ELR (cell line): ENCODE measurements at regions not wholly inside any gene's neighbourhood (a gene's known extent, or its start where the extent isn't known, plus 50 kb on each side); places are given as distances from the start of the nearest gene placed in this dataset.
"Not testable (repeated sequence)": the region's sequence is repeated elsewhere in the genome, so short reads cannot be mapped to it uniquely, and the experiment has no call there.

Experiments used
- DNase-seq: peaks from one replicate; pipeline ENCODE4 v3.0.0-alpha.2; 2015; ENCODE audit warnings: low read depth

GRCh38 chr10:52479567-52479966, 165.5 kb downstream of the DKK1 start:
- no peak for DNase-seq

- DNase-seq = no peak
These were observed 168.0 kb downstream of the DKK1 start for GRCh38 chr10:52481986-52482555.

GRCh38 chr10:52483587-52483986, 169.5 kb downstream of the DKK1 start:
- DNase-seq = no peak

GRCh38 chr10:52484206-52485065, 170.4 kb downstream of the DKK1 start:
- DNase-seq = peak; percentile 26

- no peak for DNase-seq
These were observed 171.4 kb downstream of the DKK1 start for GRCh38 chr10:52485462-52485861.

GRCh38 chr10:52486840-52487611, 172.9 kb downstream of the DKK1 start:
- DNase-seq = peak; percentile 96

GRCh38 chr10:52488606-52489485, 174.8 kb downstream of the DKK1 start:
- peak; percentile 79 for DNase-seq

GRCh38 chr10:52491246-52491995, 177.3 kb downstream of the DKK1 start:
- peak; percentile 68 for DNase-seq

- DNase-seq = no peak
These were observed 185.2 kb downstream of the DKK1 start for GRCh38 chr10:52499281-52499680.

GRCh38 chr10:52500476-52500875, 186.4 kb downstream of the DKK1 start:
- DNase-seq = no peak

GRCh38 chr10:52502237-52502636, 188.2 kb downstream of the DKK1 start:
- DNase-seq = no peak

GRCh38 chr10:52505341-52505740, 191.3 kb downstream of the DKK1 start:
- not testable (repeated sequence) for DNase-seq

- DNase-seq = no peak
These were observed 200.4 kb downstream of the DKK1 start for GRCh38 chr10:52514481-52514880.

- no peak for DNase-seq
These were observed 202.9 kb downstream of the DKK1 start for GRCh38 chr10:52517012-52517411.

GRCh38 chr10:52523696-52524095, 209.6 kb downstream of the DKK1 start:
- DNase-seq = no peak

GRCh38 chr10:52525761-52526160, 211.7 kb downstream of the DKK1 start:
- DNase-seq = peak; percentile 75

GRCh38 chr10:52526251-52526823, 212.3 kb downstream of the DKK1 start:
- DNase-seq = peak; percentile 51

GRCh38 chr10:52532650-52533290, 218.7 kb downstream of the DKK1 start:
- no peak for DNase-seq

- DNase-seq = peak; percentile 52
These were observed 219.9 kb downstream of the DKK1 start for GRCh38 chr10:52533986-52534385.

- peak; percentile 88 for DNase-seq
These were observed 225.4 kb downstream of the DKK1 start for GRCh38 chr10:52539463-52539862.
